C4-2B (cell line): ENCODE measurements at regions not wholly inside any gene's neighbourhood (a gene's known extent, or its start where the extent isn't known, plus 50 kb on each side); places are given as distances from the start of the nearest gene placed in this dataset.

Source experiments
- H3K27ac ChIP-seq: fragments of 450-650 bp; 2 replicates; pipeline ENCODE4 v1.5.1; 2017
- CTCF ChIP-seq: fragments of 450-650 bp; conservative IDR thresholded peaks from 2 replicates; pipeline ENCODE4 v1.5.1; 2017; ENCODE audit warnings: mild to moderate bottlenecking
- ZFX ChIP-seq: fragments of 450-650 bp; IDR thresholded peaks from 2 replicates; pipeline ENCODE4 v1.6.1; 2017

- TF ChIP-seq CTCF = no peak
- H3K27ac ChIP-seq = no peak overlapping the region
These were observed 1825.0 kb upstream of the RAG2 start for GRCh38 chr11:38423042-38423441.

GRCh38 chr11:38416141-38416540, 1818.1 kb upstream of the RAG2 start:
- no peak overlapping the region for H3K27ac ChIP-seq
- no peak for TF ChIP-seq CTCF
- TF ChIP-seq ZFX = no peak

- TF ChIP-seq CTCF = peak; percentile 62
- TF ChIP-seq ZFX = no peak
These were observed 1813.1 kb upstream of the RAG2 start for GRCh38 chr11:38411149-38411548.

GRCh38 chr11:38402063-38402462, 1804.0 kb upstream of the RAG2 start:
- no peak overlapping the region for H3K27ac ChIP-seq
- TF ChIP-seq CTCF = no peak
- no peak for TF ChIP-seq ZFX

More at GRCh38 chr11:38411149-38411548, 1813.1 kb upstream of the RAG2 start:
- no peak overlapping the region for H3K27ac ChIP-seq

- H3K27ac ChIP-seq = no peak overlapping the region
- no peak for TF ChIP-seq CTCF
- TF ChIP-seq ZFX = no peak
These were observed 1794.1 kb upstream of the RAG2 start for GRCh38 chr11:38392176-38392575.

GRCh38 chr11:38384568-38384967, 1786.5 kb upstream of the RAG2 start:
- TF ChIP-seq CTCF = no peak
- no peak overlapping the region for H3K27ac ChIP-seq

- TF ChIP-seq ZFX = no peak
- TF ChIP-seq CTCF = no peak
- H3K27ac ChIP-seq = no peak overlapping the region
These were observed 1767.2 kb upstream of the RAG2 start for GRCh38 chr11:38365274-38365673.
